CD4-positive, alpha-beta T cell treated with Interleukin-15 for 4 hours (primary cell): ENCODE measurements at regions not wholly inside any gene's neighbourhood (a gene's known extent, or its start where the extent isn't known, plus 50 kb on each side); places are given as distances from the start of the nearest gene placed in this dataset.
"Not testable (repeated sequence)": the region's sequence is repeated elsewhere in the genome, so short reads cannot be mapped to it uniquely, and the experiment has no call there.

ENCODE experiments used
- DNase-seq: peaks from one replicate; pipeline ENCODE4 v3.0.0-alpha.2; 2020; ENCODE audit warnings: low spot score

- DNase-seq, result not testable (repeated sequence)
Measured at GRCh38 chr10:28896791-28897409, 219.6 kb downstream of the BAMBI start.

GRCh38 chr10:28897617-28898464 is 220.5 kb downstream of the BAMBI start:
- DNase-seq, result no peak

DNA sequence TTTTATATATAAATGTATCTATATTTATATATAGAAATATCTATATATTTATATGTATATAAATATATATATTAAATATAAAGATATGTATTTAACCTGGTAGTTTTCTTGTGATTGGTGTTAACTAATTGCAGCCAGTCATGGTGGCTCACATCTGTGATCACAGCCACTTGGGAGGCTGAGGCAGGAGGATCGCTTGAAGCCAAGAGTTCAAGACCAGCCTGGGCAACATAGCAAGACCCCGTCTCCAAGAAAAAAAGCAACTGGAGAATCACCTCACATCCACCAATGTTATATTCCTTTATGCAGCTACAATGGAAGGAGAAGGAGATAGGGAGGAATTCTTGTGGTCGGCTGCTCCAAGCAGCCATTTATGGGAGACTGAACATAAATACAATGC is 224.9 kb downstream of the BAMBI start:
- DNase-seq, result no peak

GRCh38 chr10:28903063-28903462 is 225.7 kb downstream of the BAMBI start:
- no peak for DNase-seq

DNA sequence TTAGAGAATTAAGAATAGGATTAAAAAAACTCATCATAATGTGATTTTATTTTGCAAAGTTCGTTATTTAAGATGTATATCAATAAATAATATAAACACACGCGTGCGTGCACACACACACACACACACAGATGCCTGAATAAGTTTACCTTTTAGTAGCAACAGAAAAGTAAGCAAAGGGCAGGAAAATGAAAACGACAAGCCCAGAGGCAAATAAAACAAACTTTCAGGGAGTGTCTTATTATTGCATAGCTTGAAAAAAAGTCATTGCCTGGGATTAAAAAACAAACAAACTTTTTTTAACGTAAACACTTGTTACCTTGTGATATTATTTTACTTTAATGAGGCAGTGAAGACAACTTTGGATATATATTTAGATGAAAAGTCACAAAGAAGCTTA is 226.4 kb downstream of the BAMBI start:
- DNase-seq, result no peak

DNA sequence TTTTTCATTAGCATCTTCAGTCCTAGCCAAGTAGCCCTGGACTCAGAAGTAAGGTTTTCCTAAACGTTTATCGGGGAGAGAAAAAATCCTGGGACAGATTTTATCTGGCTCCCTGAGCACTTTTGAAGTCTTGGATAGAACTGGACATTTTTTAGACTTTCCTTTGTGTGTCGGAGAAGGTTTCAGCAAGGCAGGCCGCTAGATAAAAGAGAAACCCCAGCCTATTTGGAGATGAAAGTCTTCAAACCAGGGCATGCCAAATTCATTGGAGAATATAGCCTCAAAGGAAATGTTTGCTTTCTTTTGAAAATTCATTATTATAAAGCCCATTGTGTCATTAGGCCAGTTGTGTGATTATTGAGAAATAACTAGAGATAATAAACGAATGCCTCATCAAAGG is 228.1 kb downstream of the BAMBI start:
- DNase-seq, result no peak

- no peak for DNase-seq
Measured at GRCh38 chr10:28906011-28906411, 228.7 kb downstream of the BAMBI start.

DNA sequence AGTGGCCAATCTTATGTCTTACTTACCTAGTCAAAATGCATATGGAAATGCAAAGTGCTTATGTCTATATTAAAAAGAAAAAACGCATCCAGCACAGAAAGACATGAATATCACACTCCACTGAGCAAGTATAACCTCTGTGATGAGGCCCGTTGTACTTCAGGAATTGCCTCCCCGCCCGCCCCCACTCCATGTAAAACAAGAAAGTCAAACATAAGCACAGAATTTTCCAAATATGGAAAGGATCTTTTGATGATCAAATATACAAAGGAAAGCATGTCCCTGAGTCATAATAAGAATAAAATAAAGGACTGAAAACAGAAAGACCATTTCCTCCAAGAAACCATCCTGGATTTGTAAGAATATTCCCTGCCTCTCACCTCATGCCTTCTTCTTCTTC is 229.1 kb downstream of the BAMBI start:
- no peak for DNase-seq

DNA sequence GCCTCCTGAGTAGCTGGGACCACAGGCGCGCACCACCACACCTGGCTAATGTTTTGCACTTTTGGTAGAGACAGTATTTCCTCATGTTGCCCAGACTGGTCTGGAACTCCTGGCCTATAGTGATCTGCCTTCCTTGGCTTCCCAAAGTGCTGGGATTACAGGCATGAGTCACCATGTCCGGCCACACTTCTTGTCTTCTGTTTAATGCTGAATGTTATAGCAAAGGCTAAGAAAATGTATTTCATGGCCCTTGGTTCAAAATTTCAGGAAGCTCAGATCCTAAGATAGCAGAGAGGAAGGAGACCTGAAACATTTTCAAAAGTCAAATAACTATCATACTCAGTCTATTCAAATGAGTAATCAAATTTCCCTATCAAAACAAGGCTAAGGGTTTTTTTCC is 229.6 kb downstream of the BAMBI start:
- DNase-seq, result no peak

DNA sequence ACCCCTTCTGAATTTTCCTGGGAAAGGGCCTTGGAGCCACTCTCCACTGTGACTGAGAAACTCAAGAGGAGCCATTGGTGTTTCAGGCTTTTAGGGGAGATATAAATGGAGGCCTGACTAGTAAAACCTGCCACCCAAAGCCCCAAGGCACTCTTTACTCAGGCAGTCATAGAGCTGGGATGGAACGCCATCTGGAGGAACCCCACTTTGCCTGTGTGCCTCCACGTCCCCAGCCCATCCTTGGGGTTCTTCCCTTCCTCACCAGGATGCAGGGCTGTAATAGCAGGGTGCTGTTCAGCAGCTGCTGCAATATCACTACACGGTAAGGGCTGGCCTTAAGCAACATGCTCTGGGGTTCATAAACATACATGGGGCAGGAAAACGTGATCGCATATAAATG is 232.6 kb downstream of the BAMBI start:
- no peak for DNase-seq

DNA sequence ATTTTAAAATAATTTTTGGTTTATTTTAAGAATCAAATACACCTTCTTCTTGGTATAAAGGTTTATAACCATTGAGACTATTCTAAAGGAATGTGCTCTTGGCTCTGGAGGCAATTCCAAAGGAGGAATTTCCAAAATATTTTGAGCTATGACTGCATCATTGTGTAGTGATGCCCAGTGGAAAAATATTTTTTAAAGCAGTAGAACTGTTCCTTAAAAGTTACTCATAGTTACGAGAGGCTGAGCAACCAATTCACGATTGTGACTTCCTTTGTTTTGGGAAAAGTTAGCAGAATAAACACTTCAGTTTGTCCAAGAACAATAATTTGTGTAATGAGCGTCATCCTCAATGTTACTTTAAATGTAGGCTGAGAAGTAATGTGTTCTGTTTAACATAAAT is 233.6 kb downstream of the BAMBI start:
- no peak for DNase-seq

GRCh38 chr10:28911511-28911910 is 234.2 kb downstream of the BAMBI start:
- not testable (repeated sequence) for DNase-seq

DNA sequence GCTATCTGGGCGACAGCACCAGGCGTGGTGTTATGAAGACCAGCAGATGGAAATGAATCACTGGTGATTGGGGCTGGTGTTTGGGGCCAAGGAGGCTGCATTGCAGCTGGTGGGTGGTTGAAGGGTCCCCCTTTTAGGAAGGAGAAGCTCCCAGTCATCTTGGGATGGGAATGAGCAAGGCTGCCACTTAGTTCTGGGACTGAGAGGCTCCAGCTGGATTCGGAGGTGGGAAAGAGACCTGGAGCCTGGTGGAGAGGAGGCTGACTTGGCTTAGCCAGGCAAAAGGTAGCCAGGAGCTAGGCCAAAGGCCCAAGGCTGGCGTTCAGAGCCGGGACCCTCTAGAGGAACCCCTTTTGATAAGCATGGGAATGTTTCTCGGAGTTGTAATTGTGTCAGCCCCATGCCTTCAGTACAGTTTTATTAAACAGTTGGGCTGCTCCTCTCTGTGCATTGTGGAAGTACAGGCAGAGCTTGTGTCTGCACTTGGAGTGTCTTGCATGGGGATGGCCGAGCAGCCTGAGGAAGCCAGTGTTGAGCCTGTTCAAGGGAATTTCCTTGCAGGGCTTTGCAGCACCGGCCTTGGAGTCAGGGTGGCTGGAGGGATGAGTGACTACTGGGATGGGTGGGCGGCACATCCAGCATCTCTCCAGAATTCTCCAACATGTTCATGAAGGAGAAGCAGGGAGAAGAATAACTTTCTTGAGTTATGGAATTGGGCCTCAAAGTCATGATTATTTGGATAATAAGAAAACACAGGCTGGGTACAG is 234.9 kb downstream of the BAMBI start:
- no peak for DNase-seq

DNA sequence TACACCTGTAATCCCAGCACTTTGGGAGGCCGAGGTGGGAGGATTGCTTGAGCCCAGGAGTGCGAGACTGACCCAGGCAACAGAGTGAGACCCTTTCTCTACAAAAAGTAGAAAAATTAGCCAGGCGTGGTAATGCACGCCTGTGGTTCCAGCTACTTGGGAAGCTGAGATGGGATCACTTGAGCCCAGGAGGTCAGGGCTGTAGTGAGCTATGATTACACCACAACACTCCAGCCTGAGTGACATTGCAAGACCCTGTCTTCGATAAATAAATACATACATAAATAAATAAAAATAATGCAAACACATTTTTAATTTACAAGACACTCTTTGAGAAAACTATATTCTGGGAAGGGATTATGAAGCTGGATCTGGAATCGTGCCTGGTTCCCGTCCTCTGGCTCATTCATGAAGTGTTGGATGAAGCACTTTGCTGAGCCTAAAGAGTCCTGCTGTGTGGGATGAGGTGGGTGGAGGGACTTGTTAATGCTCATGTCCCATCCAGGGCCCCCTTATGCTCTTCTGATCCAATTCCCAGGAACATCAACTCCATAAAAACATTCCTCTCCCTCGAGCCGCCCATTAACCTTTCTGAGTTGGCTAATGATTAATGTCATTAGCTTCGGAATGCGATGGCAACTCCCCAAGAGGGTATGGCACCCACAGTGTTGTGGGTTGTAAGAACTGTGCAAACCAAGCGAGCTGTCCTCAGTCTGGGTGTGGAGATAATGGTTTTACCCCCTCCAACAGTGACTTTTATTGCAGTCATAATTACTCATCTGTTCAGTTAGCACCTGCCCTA is 236.3 kb downstream of the BAMBI start:
- no peak for DNase-seq

DNA sequence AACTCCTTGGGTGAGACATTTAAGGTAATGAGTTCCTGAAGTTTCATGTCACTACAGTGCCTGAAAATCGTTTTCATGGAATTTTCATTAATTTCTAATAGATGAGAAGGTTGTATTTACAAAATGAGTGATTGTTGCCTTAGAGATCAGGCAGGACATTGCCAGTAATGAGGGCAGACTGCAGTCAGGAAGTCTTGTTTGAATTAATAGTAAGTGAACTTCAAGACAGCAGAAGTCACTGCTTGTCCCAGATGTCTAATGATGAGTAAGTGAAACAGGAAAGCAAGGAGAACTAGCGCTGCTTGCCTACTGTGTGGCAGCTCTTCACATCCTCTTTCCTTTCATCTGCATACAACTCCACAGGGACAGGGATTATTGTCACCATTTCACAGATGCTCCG is 237.4 kb downstream of the BAMBI start:
- DNase-seq, result no peak

DNA sequence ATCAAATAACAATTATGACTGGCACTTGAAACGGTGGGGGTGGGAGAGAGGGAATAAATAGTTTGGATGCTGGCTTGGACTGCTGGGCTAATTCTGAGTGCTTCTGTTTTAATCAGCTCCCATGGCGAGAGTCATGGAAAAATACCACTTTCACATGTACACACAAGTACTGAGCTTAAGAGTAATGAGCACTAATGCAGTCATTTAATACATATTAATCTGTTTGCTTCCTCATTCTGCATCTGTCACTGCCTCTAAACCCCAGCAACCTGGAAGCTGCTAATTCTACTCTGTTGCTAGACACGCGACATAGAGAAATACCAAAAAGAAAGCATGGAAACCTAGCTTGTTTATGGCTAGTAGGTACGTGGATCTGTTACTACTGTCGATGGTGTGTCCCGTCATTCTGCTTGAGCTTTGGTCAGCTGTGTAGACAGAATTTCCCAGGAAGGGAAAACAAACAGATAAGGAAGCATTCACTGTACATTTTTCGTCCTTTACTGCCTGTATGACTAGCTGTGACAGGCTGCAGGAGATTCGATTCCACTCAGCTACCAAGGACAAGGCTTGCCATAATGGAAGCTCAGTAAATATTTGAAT is 238.8 kb downstream of the BAMBI start:
- no peak for DNase-seq

- DNase-seq, result no peak
Measured at GRCh38 chr10:28920091-28920490, 242.8 kb downstream of the BAMBI start.

DNA sequence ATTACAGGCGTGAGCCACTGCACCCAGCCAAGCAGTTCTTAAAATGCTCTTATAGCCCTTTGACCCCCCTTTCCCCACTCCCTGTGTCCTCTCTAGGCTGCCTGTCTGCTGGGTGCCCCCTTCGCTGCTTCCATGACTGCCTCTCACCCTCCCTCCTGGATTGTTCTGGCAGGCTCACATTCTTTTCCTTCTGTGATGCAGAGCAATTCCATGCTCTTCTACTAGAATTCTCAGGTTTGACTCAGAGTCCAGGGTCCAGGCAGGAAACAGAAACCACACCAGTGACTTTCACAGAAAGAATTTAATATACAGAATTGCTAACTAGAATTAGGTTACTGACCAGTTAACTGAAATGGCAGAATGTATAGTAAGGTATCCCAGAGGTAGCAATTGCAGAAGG is 244.8 kb downstream of the BAMBI start:
- DNase-seq, result no peak

DNA sequence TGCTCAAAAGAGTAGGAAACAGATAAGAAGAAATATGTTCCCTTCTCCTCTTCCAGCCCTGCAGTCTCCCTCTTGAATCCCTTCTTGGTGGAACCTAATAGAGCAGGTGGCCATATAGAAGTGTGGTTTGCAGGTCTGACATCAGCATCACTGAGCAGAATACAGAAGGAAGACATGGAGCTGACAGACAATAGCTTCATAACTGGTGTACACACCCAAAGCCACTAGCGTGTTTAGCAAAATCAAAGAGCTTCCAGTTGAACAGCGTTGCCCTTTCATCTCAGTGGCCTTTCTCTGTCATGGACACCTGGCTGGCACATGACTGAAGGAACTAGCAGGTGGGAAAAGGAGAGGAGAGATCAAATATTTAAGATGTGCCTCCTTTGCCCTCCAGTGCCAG is 245.5 kb downstream of the BAMBI start:
- DNase-seq, result no peak

GRCh38 chr10:28924717-28925116 is 247.4 kb downstream of the BAMBI start:
- DNase-seq, result no peak

- DNase-seq, result no peak
Measured at GRCh38 chr10:28925121-28925663, 247.9 kb downstream of the BAMBI start.
